Tibial nerve (tissue), 3 donors: ENCODE measurements at regions not wholly inside any gene's neighbourhood (a gene's known extent, or its start where the extent isn't known, plus 50 kb on each side); places are given as distances from the start of the nearest gene placed in this dataset.

Experiments used
- POLR2A ChIP-seq, 2 donors: fragments of 450-650 bp; IDR thresholded peaks; one replicate each; pipeline ENCODE4 v1.6.1; 2017; ENCODE audit warnings: antibody characterized with exemption in 2 of 2, mild to moderate bottlenecking in 2 of 2, moderate library complexity in 2 of 2
- TF ChIP-seq, protein P1 (sequence below), 5 experiments: fragments of 200-600 bp in 3 of 5; fragments of 450-650 bp in 2 of 5; sonication (generic) in 3 of 5; IDR thresholded peaks; one replicate each; pipeline ENCODE4 v1.5.1; 2016 to 2019; ENCODE audit warnings: antibody characterized with exemption in 5 of 5, mild to moderate bottlenecking in 3 of 5, moderate library complexity in 2 of 5

DNA sequence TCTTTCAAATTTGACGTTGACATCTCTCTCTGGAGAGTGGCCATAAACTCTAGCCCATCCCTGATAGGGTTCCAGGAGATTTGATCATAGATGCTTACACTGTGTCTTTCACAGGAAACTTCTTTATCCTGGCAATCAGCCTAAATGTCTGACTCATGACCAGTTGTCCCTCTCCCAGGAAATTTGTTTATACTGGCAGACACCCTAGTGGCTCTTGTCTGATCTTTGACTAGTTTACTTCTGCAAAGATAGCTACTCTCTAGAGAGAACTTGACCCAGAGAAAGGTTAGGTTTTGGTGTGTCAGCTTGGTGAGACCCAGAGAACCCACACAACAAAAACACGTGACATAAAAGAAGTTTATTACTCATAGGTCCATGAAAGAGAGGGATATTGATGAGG, 509.8 kb downstream of the CENPC start:
- TF ChIP-seq, protein P1, sequence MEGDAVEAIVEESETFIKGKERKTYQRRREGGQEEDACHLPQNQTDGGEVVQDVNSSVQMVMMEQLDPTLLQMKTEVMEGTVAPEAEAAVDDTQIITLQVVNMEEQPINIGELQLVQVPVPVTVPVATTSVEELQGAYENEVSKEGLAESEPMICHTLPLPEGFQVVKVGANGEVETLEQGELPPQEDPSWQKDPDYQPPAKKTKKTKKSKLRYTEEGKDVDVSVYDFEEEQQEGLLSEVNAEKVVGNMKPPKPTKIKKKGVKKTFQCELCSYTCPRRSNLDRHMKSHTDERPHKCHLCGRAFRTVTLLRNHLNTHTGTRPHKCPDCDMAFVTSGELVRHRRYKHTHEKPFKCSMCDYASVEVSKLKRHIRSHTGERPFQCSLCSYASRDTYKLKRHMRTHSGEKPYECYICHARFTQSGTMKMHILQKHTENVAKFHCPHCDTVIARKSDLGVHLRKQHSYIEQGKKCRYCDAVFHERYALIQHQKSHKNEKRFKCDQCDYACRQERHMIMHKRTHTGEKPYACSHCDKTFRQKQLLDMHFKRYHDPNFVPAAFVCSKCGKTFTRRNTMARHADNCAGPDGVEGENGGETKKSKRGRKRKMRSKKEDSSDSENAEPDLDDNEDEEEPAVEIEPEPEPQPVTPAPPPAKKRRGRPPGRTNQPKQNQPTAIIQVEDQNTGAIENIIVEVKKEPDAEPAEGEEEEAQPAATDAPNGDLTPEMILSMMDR (IDR thresholded peaks at IDR 0.05): no peak
- no peak for TF ChIP-seq POLR2A (IDR thresholded peaks at IDR 0.05)
